CD14-positive monocyte (primary cell): ENCODE measurements at regions not wholly inside any gene's neighbourhood (a gene's known extent, or its start where the extent isn't known, plus 50 kb on each side); places are given as distances from the start of the nearest gene placed in this dataset.

Experiments used
- DNase-seq, 3 donors: peaks; one replicate each; pipeline ENCODE4 v3.0.0-alpha.2; 2011 to 2022
- H2AFZ ChIP-seq: 2 replicates; pipeline ENCODE4 v1.6.0; 2012; ENCODE audit warnings: mild to moderate bottlenecking, low read depth, low read length, inconsistent platforms; ENCODE audit not compliant: insufficient read depth, poor library complexity, severe bottlenecking
- H3K27ac ChIP-seq, 2 donors: 1 replicate in 1 of 2; 2 replicates in 1 of 2; pipeline ENCODE4 v1.5.1; 2012 to 2013; ENCODE audit warnings: low read length in 2 of 2, control low read depth in 1 of 2, inconsistent platforms in 1 of 2, low read depth in 1 of 2, mild to moderate bottlenecking in 1 of 2
- H3K27me3 ChIP-seq, 2 donors: one replicate each; pipeline versions ENCODE4 v1.6.0 to v1.6.1; 2011 to 2013; ENCODE audit warnings: low read length in 2 of 2; ENCODE audit not compliant: control insufficient read depth in 2 of 2, insufficient read depth in 2 of 2
- H3K36me3 ChIP-seq, 2 donors: replicated peaks in 1 of 2; 1 replicate in 1 of 2; 2 replicates in 1 of 2; pipeline versions ENCODE4 v1.5.1 to v1.6.1; 2012 to 2013; ENCODE audit warnings: low read length in 2 of 2, control low read depth in 1 of 2, inconsistent platforms in 1 of 2, mild to moderate bottlenecking in 1 of 2; ENCODE audit not compliant: insufficient read depth in 2 of 2, control insufficient read depth in 1 of 2
- H3K4me1 ChIP-seq, 2 donors: 1 replicate in 1 of 2; 2 replicates in 1 of 2; pipeline versions ENCODE4 v1.5.1 to v1.6.1; 2012 to 2013; ENCODE audit warnings: low read length in 2 of 2, control low read depth in 1 of 2, inconsistent platforms in 1 of 2, mild to moderate bottlenecking in 1 of 2, moderate library complexity in 1 of 2; ENCODE audit not compliant: insufficient read depth in 2 of 2, control insufficient read depth in 1 of 2
- H3K4me2 ChIP-seq: replicated peaks from 2 replicates; pipeline ENCODE3; 2012; ENCODE audit warnings: low read length, moderate library complexity, mild to moderate bottlenecking; ENCODE audit not compliant: poor library complexity, severe bottlenecking; ENCODE audit errors: extremely low read depth
- H3K4me3 ChIP-seq, 3 experiments: fragments of 200-600 bp in 1 of 3; sonication (generic) in 1 of 3; replicated peaks in 1 of 3; 1 replicate in 2 of 3; 2 replicates in 1 of 3; pipeline ENCODE4 v1.5.1; 2011 to 2013; ENCODE audit warnings: low read length in 3 of 3, mild to moderate bottlenecking in 3 of 3, control low read depth in 2 of 3, low read depth in 2 of 3, inconsistent platforms in 1 of 3, moderate library complexity in 1 of 3
- H3K79me2 ChIP-seq: 2 replicates; pipeline ENCODE4 v1.6.0; 2012; ENCODE audit warnings: mild to moderate bottlenecking, control low read depth, inconsistent platforms, low read length, moderate library complexity; ENCODE audit not compliant: insufficient read depth
- H3K9ac ChIP-seq: 2 replicates; pipeline ENCODE4 v1.6.0; 2017; ENCODE audit warnings: low read length, mild to moderate bottlenecking; ENCODE audit not compliant: insufficient read depth, poor library complexity, severe bottlenecking
- H3K9me3 ChIP-seq, 2 donors: replicated peaks in 1 of 2; 1 replicate in 1 of 2; 2 replicates in 1 of 2; pipeline versions ENCODE4 v1.5.1 to v1.6.1; 2012 to 2013; ENCODE audit warnings: low read length in 2 of 2, control low read depth in 1 of 2; ENCODE audit not compliant: control insufficient read depth in 1 of 2, insufficient read depth in 1 of 2
- H4K20me1 ChIP-seq: 2 replicates; pipeline ENCODE4 v1.6.0; 2012; ENCODE audit warnings: mild to moderate bottlenecking, low read length, control low read depth, moderate library complexity; ENCODE audit not compliant: insufficient read depth
- H3K27ac Mint-ChIP-seq, 7 donors: one replicate each; pipeline ENCODE4 v1.8.0; 2020; ENCODE audit warnings: mild to moderate bottlenecking in 7 of 7, mixed read lengths in 7 of 7, moderate library complexity in 6 of 7, inconsistent platforms in 2 of 7
- H3K27me3 Mint-ChIP-seq, 3 donors: one replicate each; pipeline ENCODE4 v1.8.0; 2021 to 2022; ENCODE audit warnings: low read depth in 3 of 3, mild to moderate bottlenecking in 3 of 3, mixed read lengths in 3 of 3, moderate library complexity in 3 of 3, inconsistent platforms in 1 of 3
- H3K36me3 Mint-ChIP-seq, 2 donors: one replicate each; pipeline ENCODE4 v1.8.0; 2020; ENCODE audit warnings: mixed read lengths in 2 of 2, inconsistent platforms in 1 of 2, mild to moderate bottlenecking in 1 of 2
- H3K4me1 Mint-ChIP-seq: one replicate; pipeline ENCODE4 v1.8.0; 2020; ENCODE audit warnings: mild to moderate bottlenecking, mixed read lengths
- H3K4me3 Mint-ChIP-seq, 2 donors: one replicate each; pipeline ENCODE4 v1.8.0; 2020; ENCODE audit warnings: mild to moderate bottlenecking in 2 of 2, mixed read lengths in 2 of 2, moderate library complexity in 1 of 2
- H3K9me3 Mint-ChIP-seq, 7 donors: one replicate each; pipeline ENCODE4 v1.8.0; 2020 to 2022; ENCODE audit warnings: mixed read lengths in 7 of 7, mild to moderate bottlenecking in 6 of 7, moderate library complexity in 6 of 7, inconsistent platforms in 2 of 7
- CTCF ChIP-seq: fragments of 200-600 bp; IDR thresholded peaks from one replicate; pipeline ENCODE4 v1.8.0; 2022; ENCODE audit warnings: antibody characterized with exemption, mild to moderate bottlenecking
- WGBS: methylation state at CpG from one replicate; pipeline ENCODE4 v1.1.5; 2013; ENCODE audit warnings: missing lambda C conversion rate; ENCODE audit not compliant: insufficient coverage; 5-methylcytosine and 5-hydroxymethylcytosine counted together
- intact Hi-C, 2 donors: fragments of 100-400 bp; cut with micrococcal nuclease; formaldehyde crosslinking; loops; one replicate each; pipeline versions ENCODE4 v1.15.0 to v1.15.1; 2023

DNA sequence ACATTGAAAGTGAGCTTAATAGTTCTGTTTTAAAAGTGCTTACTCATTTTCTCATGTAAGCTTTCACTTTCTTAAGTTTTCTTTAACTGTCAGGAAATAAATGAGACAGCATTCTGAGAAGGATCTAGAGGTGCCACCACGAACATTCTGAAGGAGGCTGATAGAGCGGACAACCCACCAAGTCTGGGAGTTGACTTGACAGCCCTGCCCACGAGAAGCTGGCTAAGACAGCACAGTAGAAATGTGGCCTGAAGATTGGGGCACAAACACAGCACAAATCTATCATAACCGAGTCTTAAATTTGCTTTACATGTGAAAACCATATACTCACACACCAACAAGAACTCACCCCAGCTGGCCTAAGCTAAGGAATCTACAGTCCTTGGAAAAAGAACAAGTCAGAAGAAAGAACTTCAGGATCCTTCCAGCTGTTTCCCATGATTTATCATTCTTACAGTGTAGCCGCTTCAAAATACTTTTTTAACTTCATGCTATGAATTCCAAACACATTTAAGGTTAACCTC lies 144.2 kb upstream of the TNFAIP3 start:
- H3K4me2 ChIP-seq, result peak overlapping the region; percentile 64
- peaks cover 0 to 2% of the 10 kb centered on the region in 2 donors for H3K36me3 Mint-ChIP-seq
- H2AFZ ChIP-seq, result peak overlapping the region; percentile 73
- H3K27ac Mint-ChIP-seq, result peak overlapping the region; percentile 90 to 97 (median 94)
- H3K27me3 ChIP-seq, result no peaks in the 10 kb centered on the region
- no peaks in the 10 kb centered on the region for H3K36me3 ChIP-seq
- peaks cover 0 to 4% (median 0%) of the 10 kb centered on the region in 7 donors for H3K9me3 Mint-ChIP-seq
- H4K20me1 ChIP-seq, result no peaks in the 10 kb centered on the region
- H3K27ac ChIP-seq, result peak overlapping the region; percentile 47 to 81
- TF ChIP-seq CTCF, result no peak
- H3K9ac ChIP-seq, result no peak overlapping the region
- H3K79me2 ChIP-seq, result no peaks in the 10 kb centered on the region
- peaks cover 57% of the 10 kb centered on the region for H3K4me1 Mint-ChIP-seq
- peak overlapping the region in 2 of 3 experiments; percentile 36 to 60 for H3K4me3 ChIP-seq
- intact Hi-C loops, result no loop called here
- no peaks in the 10 kb centered on the region for H3K9me3 ChIP-seq
- no peaks in the 10 kb centered on the region for H3K27me3 Mint-ChIP-seq
- H3K4me3 Mint-ChIP-seq, result peak overlapping the region; percentile 66 to 87
- 0% methylated on average over 3 of the region's 5 CpGs for WGBS
- H3K4me1 ChIP-seq, result peaks cover 51 to 58% of the 10 kb centered on the region in 2 donors
- peak in 2 of 3 donors; percentile 55 to 63 for DNase-seq

DNA sequence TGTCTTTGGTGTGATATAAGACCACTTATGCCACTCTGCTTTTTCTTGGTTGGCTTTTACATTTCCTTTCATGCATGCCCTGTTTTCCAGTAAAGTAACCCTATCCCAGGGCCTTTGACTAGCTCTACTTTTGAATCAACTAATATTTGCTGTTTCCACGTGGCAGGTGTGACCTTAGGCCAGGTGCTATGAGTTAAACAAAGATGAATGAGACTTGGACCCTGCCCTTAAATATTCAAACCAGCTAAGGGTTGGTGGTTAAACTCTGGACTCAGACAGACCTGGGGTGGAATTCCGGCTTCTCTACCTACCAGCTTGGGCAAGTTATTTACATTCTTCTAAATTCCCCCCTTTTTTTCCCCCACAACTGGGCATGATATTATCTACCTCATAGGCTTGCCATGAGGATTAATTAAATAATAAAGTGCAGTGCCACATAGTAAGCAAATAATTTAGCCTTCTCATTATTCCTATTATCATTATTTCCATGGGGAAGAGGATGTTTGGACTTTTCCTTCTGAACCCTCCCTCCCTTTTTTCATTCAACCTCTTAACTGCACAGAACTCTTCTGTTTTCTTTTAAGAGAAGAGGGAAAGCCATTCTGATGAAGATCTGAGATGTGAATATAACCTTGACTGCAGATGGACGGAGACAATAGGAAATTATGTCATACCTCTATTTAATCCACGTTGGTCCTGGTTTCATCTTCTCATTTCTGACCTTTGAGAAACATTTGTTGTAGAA lies 143.6 kb upstream of the TNFAIP3 start:
- Histone ChIP-seq H3K36me3 (no peaks in the 10 kb centered on the region), H3K9me3 (no peaks in the 10 kb centered on the region), H3K4me1 (peaks cover 52 to 61% of the 10 kb centered on the region in 2 donors), H3K9ac (no peak overlapping the region), H4K20me1 (no peaks in the 10 kb centered on the region), H2AFZ (peak overlapping the region; percentile 73), H3K4me2 (peak overlapping the region; percentile 64), H3K27me3 (no peaks in the 10 kb centered on the region), H3K4me3 (no peak overlapping the region), H3K27ac (peak overlapping the region in 1 of 2 donors; percentile 81), H3K79me2 (no peaks in the 10 kb centered on the region)
- intact Hi-C loops, result no loop called here
- H3K4me1 Mint-ChIP-seq, result peaks cover 61% of the 10 kb centered on the region
- no peaks in the 10 kb centered on the region for H3K27me3 Mint-ChIP-seq
- no peak overlapping the region for H3K4me3 Mint-ChIP-seq
- H3K27ac Mint-ChIP-seq, result peak overlapping the region in 6 of 7 donors; percentile 80 to 97 (median 94)
- DNase-seq, result no peak
- no peak for TF ChIP-seq CTCF
- peaks cover 0 to 2% of the 10 kb centered on the region in 2 donors for H3K36me3 Mint-ChIP-seq
- peaks cover 0 to 4% (median 0%) of the 10 kb centered on the region in 7 donors for H3K9me3 Mint-ChIP-seq
- no CpG with 5 or more reads among the region's 4 CpGs for WGBS
